Natural killer cell treated with Interleukin-12 subunit alpha and Interleukin-12 subunit beta and Interleukin-15 and Interleukin-18, amount 100 ng/mL, for 72 hours (primary cell): ENCODE measurements at regions not wholly inside any gene's neighbourhood (a gene's known extent, or its start where the extent isn't known, plus 50 kb on each side); places are given as distances from the start of the nearest gene placed in this dataset.

Experiments used
- ATAC-seq, 2 donors: fragments of 150-1000 bp; cut with Tn5 transposase in 1 of 2; sonication (Bioruptor Pico), chemical (Tn5 transposase) in 1 of 2; 2 replicates each; pipeline ENCODE4 v1.10.0; 2021
- DNase-seq: peaks from one replicate; pipeline ENCODE4 v3.0.0; 2022; ENCODE audit warnings: low spot score
- H3K27ac Mint-ChIP-seq, 2 donors: 1 replicate in 1 of 2; 2 replicates in 1 of 2; pipeline ENCODE4 v1.8.0; 2022; ENCODE audit warnings: mixed read lengths in 2 of 2, mild to moderate bottlenecking in 1 of 2, moderate library complexity in 1 of 2
- H3K27me3 Mint-ChIP-seq, 2 donors: 1 replicate in 1 of 2; 2 replicates in 1 of 2; pipeline ENCODE4 v1.8.0; 2022; ENCODE audit warnings: mixed read lengths in 2 of 2
- H3K36me3 Mint-ChIP-seq: one replicate; pipeline ENCODE4 v1.8.0; 2022; ENCODE audit warnings: mixed read lengths
- H3K4me1 Mint-ChIP-seq, 2 donors: 1 replicate in 1 of 2; 2 replicates in 1 of 2; pipeline ENCODE4 v1.8.0; 2022; ENCODE audit warnings: low read depth in 2 of 2, mixed read lengths in 2 of 2, mild to moderate bottlenecking in 1 of 2
- H3K4me3 Mint-ChIP-seq: one replicate; pipeline ENCODE4 v1.8.0; 2022; ENCODE audit warnings: mixed read lengths
- H3K9me3 Mint-ChIP-seq: 2 replicates; pipeline ENCODE4 v1.8.0; 2022; ENCODE audit warnings: mixed read lengths

- no peak for DNase-seq
- H3K27me3 Mint-ChIP-seq = no peaks in the 10 kb centered on the region
- no peaks in the 10 kb centered on the region for H3K4me1 Mint-ChIP-seq
- H3K36me3 Mint-ChIP-seq = peaks cover 5% of the 10 kb centered on the region
- no peak overlapping the region for H3K4me3 Mint-ChIP-seq
- peaks cover 20% of the 10 kb centered on the region for H3K9me3 Mint-ChIP-seq
- no peak overlapping the region for H3K27ac Mint-ChIP-seq
- ATAC-seq = no peak
Measured at GRCh38 chr3:35338186-35338585, 301.1 kb upstream of the ARPP21 start.

- Mint-ChIP-seq H3K9me3 (peaks cover 17% of the 10 kb centered on the region), H3K27ac (no peak overlapping the region), H3K4me3 (no peak overlapping the region), H3K4me1 (no peaks in the 10 kb centered on the region), H3K27me3 (no peaks in the 10 kb centered on the region), H3K36me3 (peaks cover 9% of the 10 kb centered on the region)
- ATAC-seq (no peak), DNase-seq (no peak)
Measured at GRCh38 chr3:35380196-35380595, 259.1 kb upstream of the ARPP21 start.

- H3K36me3 Mint-ChIP-seq = peaks cover 9% of the 10 kb centered on the region
- ATAC-seq (no peak), DNase-seq (no peak)
- no peaks in the 10 kb centered on the region for H3K4me1 Mint-ChIP-seq
- no peaks in the 10 kb centered on the region for H3K27me3 Mint-ChIP-seq
- no peak overlapping the region for H3K27ac Mint-ChIP-seq
- no peak overlapping the region for H3K4me3 Mint-ChIP-seq
- H3K9me3 Mint-ChIP-seq = peaks cover 17% of the 10 kb centered on the region
Measured at GRCh38 chr3:35383216-35383615, 256.1 kb upstream of the ARPP21 start.

GRCh38 chr3:35383719-35384555 is 255.4 kb upstream of the ARPP21 start:
- Mint-ChIP-seq H3K27me3 (no peaks in the 10 kb centered on the region), H3K9me3 (peaks cover 17% of the 10 kb centered on the region), H3K4me1 (no peaks in the 10 kb centered on the region), H3K4me3 (no peak overlapping the region), H3K27ac (no peak overlapping the region), H3K36me3 (peaks cover 9% of the 10 kb centered on the region)
- DNase-seq (no peak), ATAC-seq (no peak)

DNA sequence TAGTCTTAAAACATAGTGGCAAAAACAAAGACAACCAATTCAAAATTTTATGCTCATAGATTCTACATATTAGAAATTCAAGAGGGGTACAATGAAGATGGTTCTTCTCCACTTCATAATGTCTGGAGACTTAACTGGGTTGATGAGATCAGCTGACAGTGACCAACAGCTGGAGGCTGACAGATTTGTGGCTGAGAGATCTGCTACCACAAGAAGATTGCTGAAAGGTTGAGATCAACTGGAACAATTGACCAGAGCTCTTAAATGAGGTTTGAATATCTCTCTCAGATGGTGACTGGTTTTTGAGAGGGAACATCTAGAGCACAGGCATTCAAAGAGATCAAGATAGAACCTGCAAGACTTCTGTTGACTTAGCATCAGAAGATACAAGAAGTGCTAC is 254.1 kb upstream of the ARPP21 start:
- ATAC-seq (no peak), DNase-seq (no peak)
- Mint-ChIP-seq H3K9me3 (peaks cover 13% of the 10 kb centered on the region), H3K36me3 (peaks cover 9% of the 10 kb centered on the region), H3K4me1 (no peaks in the 10 kb centered on the region), H3K27me3 (no peaks in the 10 kb centered on the region), H3K27ac (no peak overlapping the region), H3K4me3 (no peak overlapping the region)

GRCh38 chr3:35389907-35390306 is 249.4 kb upstream of the ARPP21 start:
- Mint-ChIP-seq H3K36me3 (peaks cover 5% of the 10 kb centered on the region), H3K4me1 (no peaks in the 10 kb centered on the region), H3K4me3 (no peak overlapping the region), H3K27me3 (no peaks in the 10 kb centered on the region), H3K9me3 (peaks cover 10% of the 10 kb centered on the region), H3K27ac (no peak overlapping the region)
- DNase-seq (no peak), ATAC-seq (no peak)

DNA sequence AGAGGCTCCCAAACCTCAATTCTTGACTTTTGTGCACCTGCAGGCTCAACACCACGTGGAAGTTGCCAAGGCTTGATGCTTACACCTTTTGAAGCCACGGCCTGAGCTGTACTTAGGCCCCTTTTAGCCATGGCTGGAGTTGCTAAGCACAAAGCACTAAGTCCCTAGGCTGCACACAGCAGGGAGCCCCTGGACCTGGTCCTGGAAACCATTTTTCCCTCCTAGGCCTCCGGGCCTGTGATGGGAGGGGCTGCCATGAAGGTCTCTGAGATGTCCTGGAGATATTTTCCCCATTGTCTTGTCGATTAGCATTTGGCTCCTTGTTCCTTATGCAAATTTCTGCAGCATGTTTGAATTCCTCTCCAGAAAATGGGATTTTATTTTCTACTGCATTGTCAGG is 247.1 kb upstream of the ARPP21 start:
- Mint-ChIP-seq H3K4me3 (no peak overlapping the region), H3K36me3 (peaks cover 5% of the 10 kb centered on the region), H3K27me3 (no peaks in the 10 kb centered on the region), H3K9me3 (peaks cover 13% of the 10 kb centered on the region), H3K27ac (no peak overlapping the region), H3K4me1 (no peaks in the 10 kb centered on the region)
- DNase-seq (no peak), ATAC-seq (no peak)

- no peaks in the 10 kb centered on the region for H3K27me3 Mint-ChIP-seq
- no peaks in the 10 kb centered on the region for H3K4me1 Mint-ChIP-seq
- no peak for ATAC-seq
- H3K27ac Mint-ChIP-seq = no peak overlapping the region
- no peak for DNase-seq
- peaks cover 10% of the 10 kb centered on the region for H3K36me3 Mint-ChIP-seq
- peaks cover 23% of the 10 kb centered on the region for H3K9me3 Mint-ChIP-seq
- H3K4me3 Mint-ChIP-seq = no peak overlapping the region
Measured at GRCh38 chr3:35393901-35394799, 245.2 kb upstream of the ARPP21 start.

GRCh38 chr3:35394905-35395304 is 244.4 kb upstream of the ARPP21 start:
- Mint-ChIP-seq H3K27ac (no peak overlapping the region), H3K36me3 (peaks cover 10% of the 10 kb centered on the region), H3K4me1 (no peaks in the 10 kb centered on the region), H3K27me3 (no peaks in the 10 kb centered on the region), H3K4me3 (no peak overlapping the region), H3K9me3 (peaks cover 26% of the 10 kb centered on the region)
- DNase-seq = no peak
- no peak for ATAC-seq

GRCh38 chr3:35401671-35402070 is 237.7 kb upstream of the ARPP21 start:
- H3K27me3 Mint-ChIP-seq = no peaks in the 10 kb centered on the region

GRCh38 chr3:35404571-35404970 is 234.8 kb upstream of the ARPP21 start:
- Mint-ChIP-seq H3K36me3 (no peaks in the 10 kb centered on the region), H3K27me3 (no peaks in the 10 kb centered on the region), H3K4me3 (no peak overlapping the region), H3K4me1 (no peaks in the 10 kb centered on the region), H3K9me3 (peaks cover 8% of the 10 kb centered on the region), H3K27ac (no peak overlapping the region)
- no peak for ATAC-seq
- DNase-seq = no peak

More at GRCh38 chr3:35401671-35402070, 237.7 kb upstream of the ARPP21 start:
- Mint-ChIP-seq H3K9me3 (peaks cover 12% of the 10 kb centered on the region), H3K4me3 (no peak overlapping the region), H3K27ac (no peak overlapping the region), H3K36me3 (peaks cover 5% of the 10 kb centered on the region), H3K4me1 (no peaks in the 10 kb centered on the region)
- DNase-seq (no peak), ATAC-seq (no peak)

DNA sequence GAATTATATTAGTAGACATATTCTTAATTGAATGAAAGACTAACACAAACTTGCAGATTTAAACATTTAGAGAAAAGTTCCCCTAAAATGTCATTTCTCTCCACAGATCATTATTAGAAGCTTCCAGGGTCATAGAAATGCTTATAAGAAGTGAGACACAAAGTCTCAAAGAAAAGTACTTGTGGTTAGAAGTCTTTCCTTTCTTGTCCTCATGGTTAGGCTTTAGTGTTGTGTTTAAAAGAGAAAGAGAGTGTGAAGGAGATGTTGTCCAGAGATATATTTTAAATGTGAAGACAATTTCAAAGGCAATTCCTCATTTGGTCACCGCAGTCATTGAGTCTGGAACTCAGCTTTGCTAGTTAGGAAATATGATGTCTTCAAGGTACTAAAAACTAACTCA is 230.4 kb upstream of the ARPP21 start:
- H3K9me3 Mint-ChIP-seq = peaks cover 11% of the 10 kb centered on the region
- H3K27me3 Mint-ChIP-seq = no peaks in the 10 kb centered on the region
- no peak overlapping the region for H3K4me3 Mint-ChIP-seq
- no peaks in the 10 kb centered on the region for H3K36me3 Mint-ChIP-seq
- DNase-seq = no peak
- no peaks in the 10 kb centered on the region for H3K4me1 Mint-ChIP-seq
- H3K27ac Mint-ChIP-seq = no peak overlapping the region
- no peak for ATAC-seq

- Mint-ChIP-seq H3K27me3 (no peaks in the 10 kb centered on the region), H3K9me3 (peaks cover 11% of the 10 kb centered on the region), H3K4me1 (no peaks in the 10 kb centered on the region), H3K4me3 (no peak overlapping the region), H3K27ac (no peak overlapping the region), H3K36me3 (no peaks in the 10 kb centered on the region)
- ATAC-seq (no peak), DNase-seq (no peak)
Measured at GRCh38 chr3:35409991-35410390, 229.3 kb upstream of the ARPP21 start.

DNA sequence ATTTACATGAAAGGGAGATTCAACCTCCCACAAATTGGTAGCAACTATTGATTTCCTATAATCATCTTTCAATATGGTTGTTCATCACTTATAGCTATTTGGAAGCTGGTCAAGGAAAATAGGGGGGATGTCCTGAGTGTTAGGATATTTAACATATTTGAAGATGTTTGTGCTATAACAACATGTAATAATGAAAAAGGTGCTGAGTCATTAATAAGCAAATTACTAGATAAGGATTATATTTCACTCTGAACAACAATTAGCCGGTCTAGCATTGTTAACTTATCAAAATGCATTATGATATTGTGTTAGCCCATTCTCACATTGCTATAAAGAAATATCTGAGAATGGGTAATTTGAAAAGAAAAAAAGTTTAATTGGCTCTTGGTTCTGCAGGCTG is 225.8 kb upstream of the ARPP21 start:
- no peaks in the 10 kb centered on the region for H3K27me3 Mint-ChIP-seq
- ATAC-seq = no peak
- H3K4me3 Mint-ChIP-seq = no peak overlapping the region
- H3K9me3 Mint-ChIP-seq = peaks cover 7% of the 10 kb centered on the region
- H3K4me1 Mint-ChIP-seq = no peaks in the 10 kb centered on the region
- no peak for DNase-seq
- H3K36me3 Mint-ChIP-seq = no peaks in the 10 kb centered on the region
- H3K27ac Mint-ChIP-seq = no peak overlapping the region
